Cardiac fibroblast (primary cell): ENCODE measurements at regions not wholly inside any gene's neighbourhood (a gene's known extent, or its start where the extent isn't known, plus 50 kb on each side); places are given as distances from the start of the nearest gene placed in this dataset.

Source experiments
- DNase-seq, 2 donors: peaks; one replicate each; pipeline versions ENCODE4 v3.0.0 to v3.0.0-alpha.2; 2010; ENCODE audit warnings: low read depth in 2 of 2
- H3K4me3 ChIP-seq, 2 donors: replicated peaks in 1 of 2; 1 replicate in 1 of 2; 2 replicates in 1 of 2; pipeline ENCODE4 v1.5.1; 2011; ENCODE audit warnings: low read depth in 2 of 2, low read length in 2 of 2, mild to moderate bottlenecking in 2 of 2, moderate library complexity in 1 of 2
- CTCF ChIP-seq: IDR thresholded peaks from one replicate; pipeline ENCODE4 v1.5.1; 2011; ENCODE audit warnings: low read depth, mild to moderate bottlenecking, low read length, inconsistent platforms

GRCh38 chr9:126159430-126160060 is 167.1 kb upstream of the MVB12B start:
- no peak for TF ChIP-seq CTCF
- no peak for DNase-seq
- no peak overlapping the region for H3K4me3 ChIP-seq

- no peak for DNase-seq
- no peak overlapping the region for H3K4me3 ChIP-seq
- TF ChIP-seq CTCF: no peak
These were observed 166.4 kb upstream of the MVB12B start for GRCh38 chr9:126160067-126160853.

- no peak for DNase-seq
- H3K4me3 ChIP-seq: no peak overlapping the region
- TF ChIP-seq CTCF: no peak
These were observed 165.7 kb upstream of the MVB12B start for GRCh38 chr9:126160854-126161329.

- DNase-seq: no peak
- no peak for TF ChIP-seq CTCF
- H3K4me3 ChIP-seq: no peak overlapping the region
These were observed 163.8 kb upstream of the MVB12B start for GRCh38 chr9:126162611-126163381.

GRCh38 chr9:126164796-126165525 is 161.7 kb upstream of the MVB12B start:
- DNase-seq: no peak
- TF ChIP-seq CTCF: no peak
- H3K4me3 ChIP-seq: no peak overlapping the region

GRCh38 chr9:126165755-126166154 is 160.9 kb upstream of the MVB12B start:
- no peak for DNase-seq
- TF ChIP-seq CTCF: no peak
- no peak overlapping the region for H3K4me3 ChIP-seq
